ENCODE measurements at regions not wholly inside any gene's neighbourhood (a gene's known extent, or its start where the extent isn't known, plus 50 kb on each side); places are given as distances from the start of the nearest gene placed in this dataset.
"Not testable (repeated sequence)": the region's sequence is repeated elsewhere in the genome, so short reads cannot be mapped to it uniquely, and the experiment has no call there.

GRCh38 chr1:14392161-14392858, 206.2 kb upstream of the KAZN start:
- Mint-ChIP-seq H3K4me3 (no peak overlapping the region), H3K27me3 (ENCODE audit: low read depth) (peaks cover 10% of the 10 kb centered on the region), H3K4me1 (ENCODE audit: low read depth) (no peaks in the 10 kb centered on the region), H3K9me3 (peaks cover 4% of the 10 kb centered on the region), H3K36me3 (ENCODE audit: insufficient read depth) (no peaks in the 10 kb centered on the region)
- no peak for DNase-seq
- no peak for ATAC-seq

GRCh38 chr1:14392859-14393365, 205.6 kb upstream of the KAZN start:
- H3K9me3 Mint-ChIP-seq = peaks cover 4% of the 10 kb centered on the region
- DNase-seq = no peak
- H3K27me3 Mint-ChIP-seq (ENCODE audit: low read depth) = peaks cover 10% of the 10 kb centered on the region
- H3K36me3 Mint-ChIP-seq (ENCODE audit: insufficient read depth) = no peaks in the 10 kb centered on the region
- H3K4me1 Mint-ChIP-seq (ENCODE audit: low read depth) = no peaks in the 10 kb centered on the region
- ATAC-seq = no peak
- H3K4me3 Mint-ChIP-seq = no peak overlapping the region

DNA sequence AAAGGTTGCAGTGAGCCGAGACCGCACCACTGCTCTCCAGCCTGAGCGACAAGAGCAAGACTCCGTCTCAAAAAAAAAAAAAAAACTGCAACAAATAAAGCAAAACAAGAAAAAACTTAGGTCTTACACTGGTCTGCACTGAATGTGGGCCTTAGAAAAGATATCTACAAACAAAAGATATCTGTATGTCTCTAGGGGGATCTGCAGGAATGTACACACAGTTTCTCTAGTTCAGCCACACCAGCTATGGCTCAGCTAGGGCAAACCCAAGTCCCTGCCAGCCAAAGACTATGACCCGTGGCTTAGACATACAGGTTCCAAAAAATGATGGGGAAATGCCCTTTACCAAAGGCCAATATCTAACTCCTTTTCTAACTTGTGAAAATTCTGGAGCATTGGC, 202.4 kb upstream of the KAZN start:
- Mint-ChIP-seq H3K9me3 (no peaks in the 10 kb centered on the region), H3K27me3 (ENCODE audit: low read depth) (peaks cover 10% of the 10 kb centered on the region), H3K36me3 (ENCODE audit: insufficient read depth) (no peaks in the 10 kb centered on the region), H3K4me1 (ENCODE audit: low read depth) (no peaks in the 10 kb centered on the region), H3K4me3 (no peak overlapping the region)
- DNase-seq = no peak
- no peak for ATAC-seq

DNA sequence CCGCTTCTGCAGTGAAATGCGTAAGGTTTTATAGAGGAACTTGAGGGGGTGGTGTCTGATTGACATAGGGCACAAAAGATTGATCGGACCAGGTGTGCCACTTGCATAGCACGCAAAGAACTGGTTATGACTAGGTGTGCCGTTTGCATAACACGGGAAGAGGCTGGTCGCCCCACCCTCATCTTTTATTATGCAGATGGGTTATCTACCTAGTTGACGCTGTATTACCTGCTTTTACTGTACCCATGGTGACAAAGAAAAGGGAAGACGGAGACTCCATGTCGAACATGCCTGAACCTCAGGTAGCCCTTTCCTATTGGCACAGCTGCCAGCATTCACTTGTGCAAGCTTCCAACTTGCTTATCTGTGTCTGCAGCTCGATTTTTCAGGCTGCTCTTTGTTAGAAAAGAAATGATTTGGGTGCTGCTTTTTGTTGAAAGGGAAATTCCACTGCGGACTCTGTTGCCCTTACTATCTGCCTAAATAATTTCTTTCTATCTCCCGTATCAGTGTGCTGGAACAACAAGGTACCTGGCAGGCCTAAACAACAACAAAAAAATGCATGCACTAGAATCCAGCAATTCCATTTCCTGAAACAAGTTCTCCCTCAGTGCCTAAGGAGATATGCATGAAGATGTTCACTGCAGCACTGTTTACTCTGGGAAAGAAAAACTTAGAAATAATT, 194.4 kb upstream of the KAZN start:
- peaks cover 11% of the 10 kb centered on the region for H3K27me3 Mint-ChIP-seq (ENCODE audit: low read depth)
- H3K4me1 Mint-ChIP-seq (ENCODE audit: low read depth) = no peaks in the 10 kb centered on the region
- H3K4me3 Mint-ChIP-seq = no peak overlapping the region
- no peaks in the 10 kb centered on the region for H3K36me3 Mint-ChIP-seq (ENCODE audit: insufficient read depth)
- no peak for ATAC-seq
- DNase-seq = no peak
- no peaks in the 10 kb centered on the region for H3K9me3 Mint-ChIP-seq

GRCh38 chr1:14404862-14405301, 193.6 kb upstream of the KAZN start:
- H3K36me3 Mint-ChIP-seq (ENCODE audit: insufficient read depth) = no peaks in the 10 kb centered on the region
- no peaks in the 10 kb centered on the region for H3K9me3 Mint-ChIP-seq
- DNase-seq (no peak), ATAC-seq (no peak)
- no peak overlapping the region for H3K4me3 Mint-ChIP-seq
- peaks cover 9% of the 10 kb centered on the region for H3K27me3 Mint-ChIP-seq (ENCODE audit: low read depth)
- H3K4me1 Mint-ChIP-seq (ENCODE audit: low read depth) = no peaks in the 10 kb centered on the region

- H3K36me3 Mint-ChIP-seq (ENCODE audit: insufficient read depth) = no peaks in the 10 kb centered on the region
- no peak overlapping the region for H3K4me3 Mint-ChIP-seq
- H3K27me3 Mint-ChIP-seq (ENCODE audit: low read depth) = peaks cover 9% of the 10 kb centered on the region
- H3K9me3 Mint-ChIP-seq = peaks cover 3% of the 10 kb centered on the region
- DNase-seq = no peak
- H3K4me1 Mint-ChIP-seq (ENCODE audit: low read depth) = no peaks in the 10 kb centered on the region
- ATAC-seq = no peak
These were observed 186.2 kb upstream of the KAZN start for GRCh38 chr1:14412235-14412634.

DNA sequence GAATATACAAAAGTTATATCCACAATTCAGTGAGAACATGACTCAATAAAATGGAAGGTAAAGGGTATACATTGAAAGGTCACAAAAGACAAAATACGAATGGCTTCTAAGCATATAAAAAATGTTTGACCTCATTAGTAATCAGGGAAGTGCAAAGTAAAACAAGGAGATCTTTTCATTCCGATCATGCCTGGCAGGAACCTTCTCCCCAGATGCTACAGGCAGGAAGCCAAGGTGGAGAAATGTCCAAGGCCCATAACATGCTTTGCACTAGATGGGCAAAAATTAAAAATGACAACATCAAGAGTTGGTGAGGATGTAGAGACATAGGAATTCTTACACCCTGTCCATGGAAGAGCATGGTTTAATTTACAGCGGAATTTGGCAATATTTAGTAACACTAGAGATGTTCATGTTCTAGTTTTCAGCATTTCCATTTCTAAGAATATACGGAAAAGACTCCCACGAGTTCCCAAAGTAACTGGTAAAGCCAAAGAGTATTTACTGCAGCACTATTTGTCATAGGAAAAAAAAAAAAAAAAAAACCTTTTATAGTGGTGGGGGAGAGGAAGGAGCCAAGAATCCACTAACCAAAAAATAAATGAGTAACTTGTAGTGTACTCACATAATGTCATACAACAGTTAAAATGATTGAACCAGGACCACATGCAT, 184.5 kb upstream of the KAZN start:
- peaks cover 3% of the 10 kb centered on the region for H3K9me3 Mint-ChIP-seq
- ATAC-seq (no peak), DNase-seq (no peak)
- no peak overlapping the region for H3K4me3 Mint-ChIP-seq
- no peaks in the 10 kb centered on the region for H3K36me3 Mint-ChIP-seq (ENCODE audit: insufficient read depth)
- no peaks in the 10 kb centered on the region for H3K4me1 Mint-ChIP-seq (ENCODE audit: low read depth)
- H3K27me3 Mint-ChIP-seq (ENCODE audit: low read depth) = peaks cover 3% of the 10 kb centered on the region

DNA sequence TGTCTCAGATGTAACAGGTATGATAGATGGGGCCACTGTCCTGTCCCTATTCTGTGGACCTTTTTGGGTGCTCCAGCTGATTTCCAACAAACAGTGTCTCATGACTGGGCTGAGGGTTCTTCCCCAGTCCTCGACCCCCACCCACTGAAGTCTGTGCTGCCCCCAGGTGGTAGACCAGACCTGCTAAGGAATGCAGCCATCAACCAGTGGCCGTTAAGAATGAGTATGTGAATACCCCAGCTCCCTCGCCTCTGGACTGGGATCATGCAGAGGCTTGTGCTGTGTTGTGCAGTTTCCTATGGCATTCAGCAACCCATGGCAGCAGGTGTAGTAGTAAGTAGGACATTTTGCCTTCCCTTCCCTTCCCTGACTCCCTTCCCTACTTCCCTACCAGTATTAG, 183.1 kb upstream of the KAZN start:
- H3K36me3 Mint-ChIP-seq (ENCODE audit: insufficient read depth) = no peaks in the 10 kb centered on the region
- ATAC-seq (no peak), DNase-seq (no peak)
- no peak overlapping the region for H3K4me3 Mint-ChIP-seq
- peaks cover 1% of the 10 kb centered on the region for H3K27me3 Mint-ChIP-seq (ENCODE audit: low read depth)
- peaks cover 3% of the 10 kb centered on the region for H3K9me3 Mint-ChIP-seq
- no peaks in the 10 kb centered on the region for H3K4me1 Mint-ChIP-seq (ENCODE audit: low read depth)

DNA sequence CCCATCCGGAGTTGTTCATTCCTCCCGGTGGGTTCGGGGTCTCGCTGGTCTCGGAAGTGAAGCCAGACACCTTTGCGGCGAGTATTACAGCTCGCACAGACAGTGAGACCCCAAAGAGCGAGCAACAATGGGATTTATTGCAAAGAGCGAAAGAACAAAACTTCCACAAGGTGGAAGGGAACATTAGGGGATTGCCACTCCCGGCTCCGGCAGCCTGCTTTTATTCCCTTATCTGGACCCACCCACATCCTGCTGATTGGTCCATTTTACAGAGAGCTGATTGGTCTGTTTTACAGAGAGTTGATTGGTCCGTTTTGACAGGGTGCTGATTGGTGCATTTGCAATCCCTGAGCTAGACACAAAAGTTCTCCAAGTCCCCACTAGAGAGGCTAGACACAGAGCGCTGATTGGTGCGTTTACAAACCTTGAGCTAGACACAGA, 178.7 kb upstream of the KAZN start:
- not testable (repeated sequence) for H3K9me3 Mint-ChIP-seq

GRCh38 chr1:14420686-14421085, 177.8 kb upstream of the KAZN start:
- Mint-ChIP-seq H3K36me3 (ENCODE audit: insufficient read depth) (no peaks in the 10 kb centered on the region), H3K27me3 (ENCODE audit: low read depth) (no peaks in the 10 kb centered on the region), H3K4me1 (ENCODE audit: low read depth) (no peaks in the 10 kb centered on the region), H3K9me3 (no peaks in the 10 kb centered on the region), H3K4me3 (no peak overlapping the region)
- no peak for ATAC-seq
- DNase-seq = no peak

More for the DNA sequence above, 178.7 kb upstream of the KAZN start:
- H3K4me3 Mint-ChIP-seq; H3K27me3 Mint-ChIP-seq (ENCODE audit: low read depth); ATAC-seq; DNase-seq; H3K4me1 Mint-ChIP-seq (ENCODE audit: low read depth); H3K36me3 Mint-ChIP-seq (ENCODE audit: insufficient read depth): not testable (repeated sequence)

GRCh38 chr1:14421295-14421976, 177.0 kb upstream of the KAZN start:
- Mint-ChIP-seq H3K27me3 (ENCODE audit: low read depth) (no peaks in the 10 kb centered on the region), H3K36me3 (ENCODE audit: insufficient read depth) (no peaks in the 10 kb centered on the region), H3K9me3 (no peaks in the 10 kb centered on the region), H3K4me3 (no peak overlapping the region), H3K4me1 (ENCODE audit: low read depth) (no peaks in the 10 kb centered on the region)
- no peak for DNase-seq
- ATAC-seq = no peak

- no peak overlapping the region for H3K4me3 Mint-ChIP-seq
- no peaks in the 10 kb centered on the region for H3K4me1 Mint-ChIP-seq (ENCODE audit: low read depth)
- H3K36me3 Mint-ChIP-seq (ENCODE audit: insufficient read depth) = no peaks in the 10 kb centered on the region
- ATAC-seq (no peak), DNase-seq (no peak)
- no peaks in the 10 kb centered on the region for H3K27me3 Mint-ChIP-seq (ENCODE audit: low read depth)
- no peaks in the 10 kb centered on the region for H3K9me3 Mint-ChIP-seq
These were observed 176.4 kb upstream of the KAZN start for GRCh38 chr1:14421977-14422609.

GRCh38 chr1:14424325-14425002, 174.0 kb upstream of the KAZN start:
- Mint-ChIP-seq H3K36me3 (ENCODE audit: insufficient read depth) (no peaks in the 10 kb centered on the region), H3K4me1 (ENCODE audit: low read depth) (no peaks in the 10 kb centered on the region), H3K4me3 (no peak overlapping the region), H3K27me3 (ENCODE audit: low read depth) (no peaks in the 10 kb centered on the region), H3K9me3 (no peaks in the 10 kb centered on the region)
- ATAC-seq (no peak), DNase-seq (no peak)

Measured in activated T-cell treated with anti-CD3 and anti-CD28 coated beads, Interleukin-2, amount 50 U/mL, for 4 hours (primary cell).